GM04504 (cell line): ENCODE measurements at regions not wholly inside any gene's neighbourhood (a gene's known extent, or its start where the extent isn't known, plus 50 kb on each side); places are given as distances from the start of the nearest gene placed in this dataset.
A peak's percentile ranks its signal among the peaks of the same experiment; 100 is the strongest.

Experiments used
- DNase-seq: peaks from one replicate; pipeline ENCODE4 v3.0.0-alpha.2; 2012; ENCODE audit warnings: low read depth

DNA sequence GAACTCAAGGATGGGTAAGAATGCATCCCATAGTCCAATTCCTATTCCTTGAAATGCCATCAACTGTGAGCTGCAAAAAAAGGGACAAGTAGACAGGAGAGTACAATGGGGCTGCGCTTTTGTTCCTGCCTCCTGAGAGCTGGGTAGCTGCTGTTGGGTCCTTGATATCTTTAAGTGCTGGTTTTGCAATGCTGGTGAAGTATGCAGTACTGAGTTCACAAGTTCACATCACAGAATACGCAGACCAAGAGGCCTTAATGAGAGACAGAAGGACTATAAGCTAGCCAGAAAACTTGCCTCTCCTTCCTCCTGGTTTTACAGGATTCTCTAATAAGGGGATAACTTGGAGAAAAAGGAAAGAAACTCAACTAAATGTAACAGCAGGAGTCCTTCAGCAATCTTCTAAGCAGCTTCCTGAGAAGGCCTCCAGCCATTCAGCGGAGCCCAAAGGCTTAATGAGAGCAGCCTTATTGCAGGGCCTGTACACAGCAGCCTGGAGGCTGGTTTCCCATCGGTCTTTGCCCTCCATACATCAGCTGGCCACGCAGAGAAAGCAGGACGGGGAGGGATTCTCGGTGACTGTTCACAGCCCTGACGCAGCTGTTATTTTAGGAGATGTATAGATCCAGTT, 293.1 kb downstream of the CDCA7 start:
- peak; percentile 32 for DNase-seq

DNA sequence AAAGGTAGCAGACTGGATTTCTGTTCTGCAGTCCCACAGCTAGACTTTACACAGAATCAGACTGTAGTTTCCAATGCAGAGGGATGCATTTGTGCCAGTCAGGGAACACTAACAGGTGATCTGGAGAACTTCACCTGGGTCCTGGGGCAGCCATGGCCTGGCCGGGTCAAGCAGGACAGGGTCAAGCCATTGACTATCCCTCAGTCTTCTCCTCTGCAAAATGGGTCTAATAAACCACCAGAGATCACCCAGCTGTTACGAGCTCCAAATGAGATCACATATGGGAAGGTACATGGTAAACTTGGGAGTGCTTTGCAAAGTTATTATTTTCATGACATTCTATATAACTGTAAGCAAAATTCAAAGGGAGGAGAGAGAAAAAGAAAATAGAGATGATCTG, 294.1 kb downstream of the CDCA7 start:
- no peak for DNase-seq

DNA sequence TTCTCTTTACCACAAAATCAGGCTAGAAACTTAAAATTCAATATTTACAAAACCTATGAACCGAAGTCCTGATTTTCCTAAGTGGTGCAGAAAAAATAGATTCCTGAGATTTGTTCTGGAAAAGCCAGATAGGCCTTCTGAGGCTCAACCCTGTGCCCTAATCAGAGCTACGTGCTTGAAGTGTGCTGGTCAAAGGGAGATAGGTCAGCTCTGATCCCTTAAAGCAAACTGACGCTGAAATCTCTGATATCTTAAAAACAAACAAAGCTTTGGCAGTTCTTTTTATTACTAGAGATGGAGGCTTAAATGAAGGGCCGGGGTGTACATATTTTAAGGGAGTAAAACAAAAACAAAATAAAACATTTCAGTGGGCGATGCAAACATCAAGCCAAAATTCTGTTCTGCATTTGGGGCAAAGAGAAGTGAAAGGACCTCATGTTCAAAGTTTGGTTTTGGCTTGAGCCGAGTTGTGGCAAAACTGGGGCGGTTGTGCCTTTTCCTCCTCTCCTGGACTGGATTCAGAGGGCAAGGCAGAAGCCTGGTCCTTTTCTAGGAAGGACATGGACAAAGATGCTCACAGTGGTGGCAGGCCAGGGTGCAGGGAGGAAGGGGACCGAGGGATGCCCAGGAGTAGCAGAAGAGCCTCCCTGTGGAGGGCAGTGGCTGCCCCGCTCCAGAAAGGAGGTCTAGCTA, 295.0 kb downstream of the CDCA7 start:
- no peak for DNase-seq

DNA sequence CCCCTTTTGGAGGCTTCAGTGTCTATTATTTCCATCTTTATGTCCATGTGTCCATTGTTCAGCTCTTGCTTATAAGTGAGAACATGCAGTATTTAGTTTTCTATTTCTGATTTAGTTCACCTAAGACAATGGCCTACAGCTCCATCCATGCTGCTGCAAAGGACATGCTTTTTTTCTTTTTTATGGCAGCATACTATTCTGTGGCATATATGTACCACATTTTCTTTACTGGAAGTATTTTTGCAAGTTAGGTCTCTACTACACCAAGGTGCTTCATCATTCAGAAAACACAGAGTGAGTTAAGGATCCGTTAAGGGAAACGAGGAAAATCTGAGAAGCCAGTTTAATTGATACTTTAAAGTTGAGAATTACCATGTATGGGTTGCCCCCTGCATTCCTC, 297.2 kb downstream of the CDCA7 start:
- no peak for DNase-seq

DNA sequence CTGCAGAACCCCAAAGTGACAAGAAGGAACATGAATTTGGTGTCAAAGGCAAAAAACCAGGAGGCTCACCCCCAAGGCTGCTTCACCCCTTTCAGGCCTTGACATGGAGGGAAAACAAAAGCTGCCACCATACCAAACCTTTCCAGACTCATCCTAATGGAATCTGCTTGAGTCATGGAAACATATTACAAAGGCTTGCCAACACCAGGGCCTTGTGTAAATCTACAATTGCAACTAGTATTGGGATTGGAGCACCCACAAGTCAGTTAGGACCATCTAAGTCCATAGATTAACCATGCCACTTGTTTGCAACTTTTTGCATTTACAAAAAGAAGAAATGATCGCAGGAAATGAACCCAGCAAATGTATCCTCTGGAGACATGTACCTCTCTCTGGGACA, 297.6 kb downstream of the CDCA7 start:
- DNase-seq = peak; percentile 60

DNA sequence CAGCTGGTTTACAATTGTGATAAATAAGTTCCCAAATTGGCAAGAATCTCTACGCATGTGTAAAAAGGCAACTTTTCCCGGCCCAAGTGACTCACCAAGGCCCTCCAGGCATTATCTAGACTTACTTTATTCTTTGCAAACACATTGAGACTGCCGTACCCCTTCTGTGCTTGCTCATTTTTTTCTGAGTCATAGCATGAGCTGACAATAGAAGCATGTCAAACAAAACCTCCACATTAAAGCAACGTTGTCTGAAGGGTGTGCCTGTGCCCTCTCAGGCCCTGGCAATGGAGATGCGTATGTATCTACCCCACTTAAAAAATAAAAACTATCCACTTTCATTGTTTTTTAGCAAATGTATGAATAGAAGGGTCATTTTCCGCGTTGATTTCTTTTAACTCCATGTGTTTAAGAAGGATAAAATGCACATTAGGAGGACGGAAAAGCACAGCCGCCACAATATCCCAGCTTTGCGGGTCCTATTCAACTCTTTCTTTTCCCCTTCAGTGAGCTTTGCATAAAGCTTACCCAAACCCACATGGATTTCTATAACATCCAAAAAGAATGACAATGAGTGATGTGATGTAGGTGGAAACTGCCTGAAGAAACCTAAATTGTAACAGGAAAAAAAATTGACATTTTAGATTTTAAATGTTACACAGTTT, 298.2 kb downstream of the CDCA7 start:
- DNase-seq = peak; percentile 89

DNA sequence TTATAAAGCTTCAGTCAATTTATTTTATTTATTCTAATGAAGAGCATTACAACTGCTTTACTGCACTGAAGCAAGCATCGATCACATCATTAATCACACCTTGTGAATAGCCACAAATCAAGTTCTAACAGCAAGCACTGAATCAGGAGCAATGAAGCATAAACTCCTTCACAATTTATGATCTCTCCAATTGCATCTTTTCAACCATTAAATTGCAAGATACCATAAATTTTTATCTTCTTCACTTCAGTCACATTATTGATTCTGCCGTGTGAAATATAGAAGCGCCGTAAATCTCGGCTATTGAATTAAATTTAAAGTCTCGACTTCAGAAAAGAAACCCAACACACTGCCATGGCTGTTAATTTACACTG, 298.7 kb downstream of the CDCA7 start:
- DNase-seq = no peak

DNA sequence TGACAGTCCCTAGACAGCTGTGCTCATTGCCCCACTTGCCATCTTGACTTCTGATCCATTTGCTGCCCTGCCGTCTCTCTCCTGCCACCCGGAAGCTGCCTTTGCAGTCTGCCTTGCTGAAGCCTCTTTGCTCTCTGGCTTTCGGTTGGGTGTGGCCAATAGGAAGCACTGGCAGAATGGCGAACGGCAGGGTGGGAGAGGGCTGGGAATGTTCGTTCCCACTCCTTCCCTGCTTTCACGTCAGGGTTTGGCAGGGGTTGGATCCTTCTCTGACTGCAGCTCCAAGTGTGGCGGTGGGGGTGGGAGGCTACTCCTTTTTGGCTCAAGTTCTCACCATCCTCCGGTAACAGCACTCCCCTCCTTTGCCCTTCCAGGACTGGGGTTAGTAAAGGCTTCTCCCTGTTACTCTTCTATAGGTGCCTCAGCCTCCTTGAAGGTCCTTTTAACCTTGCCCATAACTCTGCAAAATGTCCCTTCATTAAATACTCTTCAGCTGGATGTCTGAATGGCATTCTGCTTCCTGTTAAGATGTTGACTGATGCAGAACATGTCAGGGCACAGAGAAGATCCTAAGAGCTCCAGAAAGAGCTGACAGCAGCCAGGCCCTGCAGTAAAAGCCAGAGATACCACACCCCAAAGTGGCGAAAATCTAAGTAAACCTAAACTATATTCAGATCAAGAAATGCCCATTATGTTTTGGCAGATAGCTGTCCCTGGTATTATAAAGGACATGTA, 299.7 kb downstream of the CDCA7 start:
- no peak for DNase-seq

DNA sequence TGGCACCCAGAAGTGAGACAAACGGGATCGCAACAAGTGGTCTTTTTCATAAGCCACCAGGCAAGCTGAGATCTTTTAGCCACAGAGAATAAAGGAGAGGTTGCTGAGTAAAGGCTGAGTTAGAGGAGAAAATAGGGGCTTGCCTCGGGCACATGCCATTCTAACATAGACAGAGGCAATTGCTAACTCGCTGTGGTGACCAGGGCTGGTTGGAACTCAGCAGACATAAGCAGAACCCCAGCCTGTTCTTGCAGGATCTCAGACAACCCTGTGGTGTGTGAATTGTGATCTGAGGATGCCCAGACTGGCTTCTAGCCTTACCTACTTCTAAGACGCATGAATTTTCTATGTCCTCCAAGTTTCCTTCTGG, 300.2 kb downstream of the CDCA7 start:
- DNase-seq = no peak

DNA sequence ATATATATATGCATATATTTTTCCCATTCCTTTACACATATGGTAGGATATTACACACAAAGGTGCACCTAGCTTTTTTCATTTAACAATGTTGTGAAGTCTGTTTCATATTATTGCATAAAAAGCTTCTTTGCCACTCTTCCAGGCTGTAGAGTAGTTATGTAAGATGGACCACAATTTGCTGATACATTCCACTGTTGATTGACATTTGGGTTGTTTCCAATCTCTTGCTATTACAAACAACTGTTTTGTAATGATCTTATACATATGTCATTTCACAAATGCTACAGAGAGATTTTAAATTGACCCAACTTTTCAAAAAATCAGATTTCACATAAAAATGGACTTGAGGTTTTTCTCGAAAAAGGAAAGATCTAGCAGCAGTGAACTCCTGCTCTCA, 301.4 kb downstream of the CDCA7 start:
- DNase-seq = no peak

DNA sequence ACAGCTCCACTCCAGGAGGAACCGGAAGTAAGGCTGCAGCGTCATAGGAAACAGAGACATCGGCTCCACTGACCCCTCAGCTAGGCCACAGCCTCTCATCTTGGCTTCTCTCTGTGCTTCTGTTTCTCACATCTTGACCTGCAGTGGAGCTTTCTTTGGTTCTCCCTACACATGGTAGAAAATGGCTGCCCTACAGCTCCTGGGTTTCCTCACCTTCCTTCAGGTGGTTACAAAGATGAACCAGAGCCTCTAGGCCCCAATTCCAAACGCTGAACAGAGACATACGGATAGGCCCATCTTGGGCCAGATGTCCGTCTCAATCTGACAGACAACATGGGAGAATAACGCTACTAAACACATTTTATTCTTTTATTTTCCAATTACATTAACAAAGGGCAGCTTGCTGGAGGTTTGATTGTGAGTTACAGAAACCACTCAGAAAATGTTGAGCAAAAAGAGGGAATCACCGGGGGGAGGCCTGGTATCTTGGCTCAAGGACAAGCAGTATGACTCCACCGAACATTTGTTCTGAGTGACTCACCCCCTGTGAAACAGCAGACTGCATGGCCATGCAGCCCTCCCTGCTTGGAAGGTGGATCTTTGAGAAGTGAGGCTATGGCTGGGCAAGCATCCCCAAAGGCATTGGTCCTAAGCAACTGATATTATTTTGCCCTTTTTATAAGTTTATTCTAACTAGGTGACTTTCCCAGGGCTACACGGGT, 303.5 kb downstream of the CDCA7 start:
- peak; percentile 84 for DNase-seq

DNA sequence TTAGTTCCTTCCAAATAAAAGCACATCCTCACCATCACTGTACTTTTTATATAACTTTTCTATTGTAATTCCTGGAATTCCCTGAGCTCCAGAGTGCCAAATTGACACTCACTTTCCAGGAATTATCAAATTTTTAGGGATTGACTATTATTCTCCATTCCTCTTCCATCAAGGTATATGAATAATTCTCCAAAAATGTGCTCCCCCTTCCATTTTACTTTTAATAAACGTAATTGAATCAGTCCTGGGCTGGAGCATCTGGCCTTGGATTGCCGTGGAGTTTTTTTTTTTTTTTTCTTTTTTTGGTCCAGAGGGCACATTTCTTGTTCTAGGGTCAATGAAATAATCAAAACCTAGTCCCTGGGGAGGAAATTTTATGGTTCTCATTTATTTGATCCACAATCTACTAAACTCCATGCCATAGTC, 304.3 kb downstream of the CDCA7 start:
- DNase-seq = peak; percentile 8

DNA sequence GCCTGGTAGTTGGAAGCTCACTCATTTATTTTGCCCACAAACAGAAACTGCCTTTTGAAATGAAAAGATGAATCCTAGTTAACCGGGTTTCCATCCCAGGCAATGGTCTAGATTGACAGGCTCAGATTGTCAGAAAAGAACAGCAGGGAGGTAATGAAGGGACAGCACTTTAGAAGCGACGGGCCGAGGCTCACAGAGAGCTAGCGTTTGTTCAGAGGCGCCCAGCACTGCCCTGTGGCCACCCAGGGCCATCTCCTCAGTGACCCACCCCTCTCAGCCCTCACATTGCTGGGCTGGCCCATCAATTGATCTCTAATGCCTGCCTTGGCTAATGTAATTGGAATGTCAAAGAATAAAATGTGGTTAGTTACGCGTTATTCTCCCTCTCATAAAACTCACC, 304.8 kb downstream of the CDCA7 start:
- no peak for DNase-seq

DNA sequence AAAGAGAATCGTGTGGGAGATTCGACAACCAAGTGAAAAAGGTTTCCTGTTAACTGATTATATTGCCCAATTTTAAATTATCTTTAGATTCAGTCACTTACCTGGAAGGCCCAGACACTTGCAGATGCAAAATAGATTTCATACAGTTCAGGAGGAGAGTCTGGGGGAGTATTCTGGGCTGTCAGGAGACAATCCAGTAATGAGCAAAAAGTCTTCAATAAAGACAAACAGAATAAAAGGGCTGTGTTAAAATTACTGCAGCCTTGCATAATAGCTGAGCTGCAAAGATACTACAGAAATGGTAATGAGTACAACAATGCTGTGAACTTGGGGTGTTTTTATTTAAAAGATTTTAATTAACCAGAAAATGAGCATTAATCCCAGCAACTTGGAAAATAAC, 303.6 kb downstream of the SP3 start:
- no peak for DNase-seq

DNA sequence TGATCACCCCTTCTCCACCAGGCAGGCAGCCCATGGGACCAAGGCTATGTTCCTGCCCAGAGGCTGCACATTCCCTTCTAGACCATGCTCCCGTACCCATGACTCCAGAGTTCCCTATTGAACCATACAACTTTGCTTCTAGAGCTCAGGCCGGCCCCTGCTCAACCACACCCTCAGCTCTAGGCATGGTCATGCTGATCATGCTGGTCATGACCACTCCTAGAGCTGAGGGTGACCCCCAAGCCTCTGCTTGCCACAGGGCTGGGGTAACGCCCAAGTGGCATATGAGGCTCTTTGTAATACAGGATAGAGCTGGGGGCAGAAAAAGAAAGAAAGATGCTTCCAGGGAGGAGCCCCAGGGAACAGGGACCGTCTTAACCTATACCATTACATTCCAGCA, 301.8 kb downstream of the SP3 start:
- no peak for DNase-seq

DNA sequence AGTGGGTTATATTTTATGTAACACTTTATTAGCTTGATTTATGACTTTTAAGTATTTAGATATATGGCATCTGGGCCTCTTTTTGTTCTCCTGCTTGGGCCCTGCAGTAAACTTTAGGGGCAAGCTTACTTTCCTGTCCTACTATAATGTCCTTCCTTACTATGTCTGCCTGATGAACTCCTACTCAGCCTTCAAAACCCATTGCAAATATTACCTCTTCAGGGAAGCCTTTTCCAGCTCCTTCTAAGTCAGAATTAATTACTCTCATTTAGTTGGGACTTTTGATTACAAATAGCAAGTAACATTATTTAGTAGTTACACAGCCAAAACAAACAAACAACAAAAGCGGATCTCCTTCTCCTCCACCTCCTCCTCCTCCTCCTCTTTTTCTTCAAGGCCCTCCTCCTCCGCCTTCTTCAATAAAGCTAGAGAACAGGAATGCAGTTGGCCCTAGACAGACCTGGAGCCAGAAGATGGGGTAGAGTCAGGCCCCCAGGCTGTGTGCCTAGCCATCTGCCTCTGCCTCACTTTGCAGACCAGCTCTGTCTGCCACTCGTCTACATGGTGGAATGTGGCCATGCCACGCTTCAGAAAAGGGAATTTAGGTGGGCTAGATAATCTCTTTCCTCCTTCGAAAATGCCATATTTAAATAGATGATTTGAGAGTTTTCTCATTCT, 301.2 kb downstream of the SP3 start:
- DNase-seq = no peak

DNA sequence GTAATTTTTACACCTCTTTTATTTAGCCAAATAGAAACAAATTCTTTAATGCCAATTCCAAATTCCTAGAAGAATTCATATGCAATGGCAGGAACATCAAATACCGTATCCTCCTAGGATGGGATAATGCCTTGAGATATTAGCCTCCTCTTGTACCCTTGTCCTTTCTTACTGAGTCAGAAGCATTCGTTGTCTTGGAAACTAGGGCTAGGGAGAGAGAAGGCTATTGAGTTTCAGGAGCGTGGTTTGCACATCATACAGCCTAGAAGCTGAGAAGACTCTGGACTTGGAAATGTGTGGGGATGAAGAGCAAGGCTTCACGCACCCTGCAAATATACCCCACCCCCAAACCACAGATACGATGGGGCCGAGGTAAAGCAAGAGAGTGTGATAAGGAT, 300.7 kb downstream of the SP3 start:
- DNase-seq = no peak

DNA sequence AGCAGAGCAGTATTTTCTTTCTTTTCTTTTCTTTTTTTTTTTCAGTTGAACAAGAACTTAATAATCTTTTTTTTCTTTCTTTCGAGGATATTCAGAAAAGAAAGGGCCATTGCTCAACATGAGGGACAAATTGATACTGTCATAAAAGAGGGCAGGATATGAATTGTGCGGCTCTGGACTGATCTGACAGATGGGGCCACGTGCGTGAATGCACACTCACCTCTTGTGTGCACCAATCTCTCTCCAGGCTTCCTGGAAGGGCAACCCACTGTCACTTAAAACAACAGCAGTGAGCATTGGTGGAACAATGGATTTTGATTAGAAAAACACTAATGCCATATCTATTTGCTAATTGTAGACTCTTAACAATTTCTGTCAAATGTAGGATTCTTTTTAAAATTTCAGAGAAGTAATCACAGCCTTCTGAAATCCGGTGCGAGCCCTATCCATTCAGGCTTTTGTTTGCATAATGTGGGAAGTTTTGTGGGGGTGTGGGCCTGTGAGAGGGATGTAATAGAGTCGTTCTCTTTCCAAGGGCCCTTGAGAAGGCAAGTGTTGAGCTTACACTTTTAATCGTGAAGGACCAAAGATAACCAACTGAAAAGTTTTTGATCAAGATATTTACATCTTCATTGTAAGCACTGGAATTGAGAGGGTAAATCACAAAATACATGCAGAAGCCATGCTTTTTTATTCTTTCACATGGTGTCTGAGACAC, 298.8 kb downstream of the SP3 start:
- no peak for DNase-seq

DNA sequence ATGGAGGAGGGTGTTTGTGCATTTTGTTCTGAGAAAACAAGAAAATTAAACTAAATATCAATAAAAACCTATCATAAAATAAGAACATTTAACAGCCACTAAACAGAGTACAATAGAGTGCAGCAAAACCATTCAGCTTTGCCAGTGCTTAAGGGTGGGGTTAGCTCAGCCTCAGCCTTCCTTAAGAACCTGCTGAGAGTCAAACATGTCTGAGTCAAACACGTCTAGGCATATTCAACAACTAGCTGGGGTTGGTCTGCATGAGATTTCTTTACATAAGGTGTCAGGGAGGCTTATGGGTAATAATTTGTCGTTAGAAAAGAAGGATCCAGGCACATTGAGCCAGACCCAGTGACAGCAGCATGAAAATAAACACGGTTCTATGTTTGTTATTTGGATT, 298.2 kb downstream of the SP3 start:
- no peak for DNase-seq

DNA sequence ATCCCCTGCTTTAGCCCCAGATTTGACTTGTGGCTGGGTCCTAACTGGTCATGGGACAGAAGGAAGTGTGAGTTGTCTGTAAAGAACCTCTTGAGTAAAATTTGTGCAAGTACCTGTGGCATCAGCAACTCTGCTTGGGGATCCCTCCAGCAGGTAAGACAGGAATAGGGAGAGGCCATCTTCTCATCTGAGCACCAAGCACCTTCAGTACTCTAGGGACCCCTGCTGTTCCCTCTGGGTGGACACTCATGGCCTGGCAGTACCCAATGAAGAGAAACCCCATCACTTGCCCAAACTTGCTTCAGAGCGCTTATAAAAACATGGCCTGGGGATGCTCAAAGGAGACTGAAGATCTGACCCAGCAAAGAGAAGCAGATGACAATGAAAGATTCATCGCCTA, 297.8 kb downstream of the SP3 start:
- no peak for DNase-seq

DNA sequence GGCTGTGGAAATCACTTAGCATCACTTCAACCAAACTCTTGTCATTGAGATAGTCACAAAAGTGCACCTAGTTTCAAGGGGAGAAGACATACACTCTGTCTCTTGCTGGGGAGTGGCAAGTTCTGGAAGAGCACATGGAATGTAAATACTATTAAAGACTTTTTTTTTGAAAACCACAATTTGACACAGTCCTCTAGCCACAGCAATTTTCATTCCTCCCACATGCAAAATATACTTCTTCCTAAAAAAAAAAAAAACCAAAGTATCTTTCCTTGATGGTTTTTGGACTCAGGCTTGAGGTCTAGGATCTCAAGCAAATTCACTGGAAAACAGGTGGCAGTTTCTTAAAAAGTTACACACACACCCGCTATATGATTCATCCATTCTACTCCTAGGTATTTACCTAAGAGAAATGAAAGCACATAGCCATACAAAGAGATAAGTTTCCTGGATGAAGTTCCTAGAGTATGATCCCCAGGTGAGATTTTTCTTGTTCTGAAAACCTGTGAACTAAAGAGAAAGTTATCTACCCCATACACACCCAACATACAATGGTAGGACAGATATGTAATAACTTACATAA, 295.8 kb downstream of the SP3 start:
- peak; percentile 16 for DNase-seq
